HCT116 (cell line): ENCODE measurements at regions not wholly inside any gene's neighbourhood (a gene's known extent, or its start where the extent isn't known, plus 50 kb on each side); places are given as distances from the start of the nearest gene placed in this dataset.

Experiments
- ATAC-seq: fragments of 200-7000 bp; cut with Tn5 transposase; 2 replicates; pipeline ENCODE4 v1.9.1; 2020; ENCODE audit warnings: mild to moderate bottlenecking, moderate library complexity
- BruUV-seq: library from RNA; stranded (reverse); fragments of 400-500 nt; replicated peaks from 2 replicates; lab custom pipeline; 2021; lab: Mats Ljungman, UMichigan
- CTCF ChIA-PET: fragments of 300-600 bp; sonication (Branson Sonifier 250); formaldehyde crosslinking; loops from one replicate; lab custom pipeline; 2021; ENCODE audit warnings: antibody characterized with exemption; lab: Charles Lee
- POLR2A ChIA-PET: fragments of 300-600, 350-600 bp; sonication (Branson Sonifier 250); formaldehyde crosslinking; loops from one replicate; lab custom pipeline; 2021; ENCODE audit warnings: antibody characterized with exemption; lab: Charles Lee
- RAD21 ChIA-PET, 2 experiments: fragments of 300-600 bp; sonication (Branson Sonifier 250); formaldehyde crosslinking; loops; one replicate each; lab custom pipeline; 2023; ENCODE audit warnings: low total read pairs in 2 of 2; ENCODE audit not compliant: uncharacterized antibody in 2 of 2, unreplicated experiment in 2 of 2, low non-redundant PET in 1 of 2; lab: Charles Lee
- DNase-seq: peaks from one replicate; pipeline ENCODE4 v3.0.0-alpha.2; 2010; ENCODE audit warnings: low read depth, low spot score
- H2AFZ ChIP-seq: fragments of 200-600 bp; shearing (Covaris generic), sonication (generic); 2 replicates; pipeline ENCODE4 v1.6.1; 2017; ENCODE audit warnings: low read depth, mixed run types, mixed read lengths, antibody characterized with exemption, low read length; ENCODE audit not compliant: poor library complexity, severe bottlenecking
- H3K27ac ChIP-seq: 2 replicates; pipeline ENCODE4 v1.5.1; 2012; ENCODE audit warnings: low read depth, low read length
- H3K27me3 ChIP-seq: fragments of 200-600 bp; sonication (generic); 2 replicates; pipeline ENCODE4 v1.6.1; 2016; ENCODE audit warnings: mixed run types, low read length, mixed read lengths; ENCODE audit not compliant: insufficient read depth
- H3K36me3 ChIP-seq, 2 experiments: fragments of 200-500 bp in 1 of 2; fragments of 200-600 bp in 1 of 2; sonication (Bioruptor generic) in 1 of 2; sonication (generic) in 1 of 2; 2 replicates each; pipeline versions ENCODE4 v1.5.1 to v1.6.1; 2014 to 2016; ENCODE audit warnings: low read length in 2 of 2, inconsistent platforms in 1 of 2, mixed read lengths in 1 of 2, mixed run types in 1 of 2; ENCODE audit not compliant: insufficient read depth in 2 of 2, control insufficient read depth in 1 of 2
- H3K4me1 ChIP-seq, 2 experiments: fragments of 200-600 bp in 1 of 2; sonication (generic) in 1 of 2; 2 replicates each; pipeline versions ENCODE4 v1.5.1 to v1.6.1; 2012 to 2017; ENCODE audit warnings: low read length in 2 of 2, inconsistent platforms in 1 of 2, mild to moderate bottlenecking in 1 of 2, mixed read lengths in 1 of 2, mixed run types in 1 of 2, moderate library complexity in 1 of 2; ENCODE audit not compliant: insufficient read depth in 2 of 2, control insufficient read depth in 1 of 2
- H3K4me2 ChIP-seq: fragments of 200-600 bp; sonication (generic); 2 replicates; pipeline ENCODE4 v1.6.1; 2017; ENCODE audit warnings: mixed run types, low read length, mixed read lengths
- H3K4me3 ChIP-seq, 2 experiments: fragments of 200-600 bp in 1 of 2; sonication (generic) in 1 of 2; replicated peaks in 1 of 2; 2 replicates each; pipeline ENCODE4 v1.5.1; 2011 to 2016; ENCODE audit warnings: low read length in 2 of 2, control low read depth in 1 of 2, low read depth in 1 of 2, mild to moderate bottlenecking in 1 of 2, mixed read lengths in 1 of 2, mixed run types in 1 of 2
- H3K79me2 ChIP-seq: fragments of 200-600 bp; sonication (generic); 2 replicates; pipeline ENCODE4 v1.6.1; 2017; ENCODE audit warnings: mild to moderate bottlenecking, mixed run types, low read length, moderate library complexity, mixed read lengths; ENCODE audit not compliant: insufficient read depth
- H3K9ac ChIP-seq: fragments of 200-600 bp; sonication (generic); 2 replicates; pipeline ENCODE4 v1.6.1; 2016; ENCODE audit warnings: low read length, mixed read lengths
- H3K9me2 ChIP-seq: fragments of 200-600 bp; sonication (generic), shearing (Covaris generic); 2 replicates; pipeline ENCODE4 v1.6.1; 2017; ENCODE audit warnings: mixed run types, mild to moderate bottlenecking, moderate library complexity; ENCODE audit not compliant: insufficient read depth
- H3K9me3 ChIP-seq, 2 experiments: fragments of 200-500 bp in 1 of 2; fragments of 200-600 bp in 1 of 2; sonication (Bioruptor generic) in 1 of 2; sonication (generic) in 1 of 2; 2 replicates each; pipeline ENCODE4 v1.6.1; 2014 to 2017; ENCODE audit warnings: low read length in 2 of 2, mixed read lengths in 2 of 2, inconsistent platforms in 1 of 2, low read depth in 1 of 2, mild to moderate bottlenecking in 1 of 2, mixed run types in 1 of 2, moderate library complexity in 1 of 2; ENCODE audit not compliant: control insufficient read depth in 1 of 2, insufficient read depth in 1 of 2
- H4K20me1 ChIP-seq: fragments of 200-600 bp; sonication (generic), shearing (Covaris generic); 2 replicates; pipeline ENCODE4 v1.6.1; 2017; ENCODE audit warnings: mixed run types, mild to moderate bottlenecking, moderate library complexity; ENCODE audit not compliant: insufficient read depth
- CBX3 ChIP-seq: IDR thresholded peaks from 2 replicates; pipeline ENCODE4 v1.6.1; 2012; ENCODE audit warnings: low read depth
- EGR1 ChIP-seq: IDR thresholded peaks from 2 replicates; pipeline ENCODE4 v1.6.1; 2012; ENCODE audit warnings: low read depth
- EZH2 ChIP-seq: fragments of 200-600 bp; sonication (generic); IDR thresholded peaks from 2 replicates; pipeline ENCODE4 v1.6.1; 2017; ENCODE audit warnings: antibody characterized with exemption, mixed run types
- EZH2phosphoT487 ChIP-seq: fragments of 200-600 bp; IDR thresholded peaks from 2 replicates; pipeline ENCODE4 v1.6.1; 2018; ENCODE audit warnings: antibody characterized with exemption, borderline replicate concordance
- FOSL1 ChIP-seq: IDR thresholded peaks from 2 replicates; pipeline ENCODE4 v1.6.1; 2012; ENCODE audit warnings: low read depth
- JUND ChIP-seq: IDR thresholded peaks from 2 replicates; pipeline ENCODE4 v1.6.1; 2012
- RAD21 ChIP-seq: IDR thresholded peaks from 2 replicates; pipeline ENCODE4 v1.6.1; 2012; ENCODE audit warnings: low read depth, mild to moderate bottlenecking
- SRF ChIP-seq: IDR thresholded peaks from 2 replicates; pipeline ENCODE4 v1.6.1; 2012; ENCODE audit warnings: low read depth
- TCF7L2 ChIP-seq: IDR thresholded peaks from 2 replicates; pipeline ENCODE4 v1.7.0; 2011; ENCODE audit warnings: borderline replicate concordance, inconsistent platforms; ENCODE audit not compliant: insufficient read depth, insufficient read length; ENCODE audit errors: extremely low read depth
- YY1 ChIP-seq: IDR thresholded peaks from 2 replicates; pipeline ENCODE4 v1.6.1; 2011; ENCODE audit warnings: low read length, low read depth, moderate library complexity, mild to moderate bottlenecking; ENCODE audit not compliant: insufficient replicate concordance; ENCODE audit errors: extremely low read depth
- intact Hi-C: fragments of 100-400 bp; cut with micrococcal nuclease; formaldehyde crosslinking; loops from 2 replicates; pipeline ENCODE4 v1.10.0; 2022
- TF ChIP-seq, protein P1 (sequence below), 3 experiments: fragments of 200-600 bp in 1 of 3; sonication (generic) in 1 of 3; IDR thresholded peaks in 2 of 3; conservative IDR thresholded peaks in 1 of 3; 2 replicates each; pipeline ENCODE4 v1.5.1; 2012 to 2017; ENCODE audit warnings: low read depth in 2 of 3, low read length in 2 of 3, antibody characterized with exemption in 1 of 3, borderline replicate concordance in 1 of 3, control low read depth in 1 of 3, mild to moderate bottlenecking in 1 of 3, mixed read lengths in 1 of 3, mixed run types in 1 of 3, moderate library complexity in 1 of 3; ENCODE audit not compliant: insufficient read depth in 1 of 3
- TF ChIP-seq, protein P2 (sequence below): IDR thresholded peaks from 2 replicates; pipeline ENCODE4 v1.6.1; 2011; ENCODE audit warnings: mild to moderate bottlenecking, low read length, moderate library complexity; ENCODE audit not compliant: insufficient replicate concordance; ENCODE audit errors: extremely low read depth
- TF ChIP-seq, protein P3 (sequence below): IDR thresholded peaks from 2 replicates; pipeline ENCODE4 v1.6.1; 2012; ENCODE audit warnings: low read depth

DNA sequence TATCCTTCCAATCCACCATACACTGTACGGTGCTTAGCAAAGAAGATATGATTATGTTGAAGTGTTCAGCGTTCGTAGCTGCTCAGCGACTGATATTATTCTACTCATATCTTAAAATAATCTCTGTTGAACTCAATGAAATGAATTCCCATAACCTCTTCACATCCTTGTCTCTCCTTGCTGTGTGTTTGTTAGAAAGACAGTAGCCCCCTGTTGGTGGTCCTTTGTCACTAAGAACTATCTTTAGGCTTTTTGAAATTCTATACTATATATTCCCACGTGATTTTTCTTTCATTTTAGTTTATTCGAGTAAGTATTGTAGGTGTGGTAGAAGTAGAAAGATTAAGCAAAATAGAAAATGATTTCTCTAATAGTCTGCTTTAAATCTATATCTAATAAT is 762.8 kb upstream of the WWC1 start:
- intact Hi-C loops, result no loop called here
- no peak for ATAC-seq
- no peak for TF ChIP-seq EGR1
- no peak for TF ChIP-seq YY1
- no peak for TF ChIP-seq EZH2phosphoT487
- TF ChIP-seq FOSL1, result no peak
- no peak for TF ChIP-seq TCF7L2
- no peak for TF ChIP-seq JUND
- TF ChIP-seq EZH2, result no peak
- TF ChIP-seq SRF, result no peak
- TF ChIP-seq, protein P1, sequence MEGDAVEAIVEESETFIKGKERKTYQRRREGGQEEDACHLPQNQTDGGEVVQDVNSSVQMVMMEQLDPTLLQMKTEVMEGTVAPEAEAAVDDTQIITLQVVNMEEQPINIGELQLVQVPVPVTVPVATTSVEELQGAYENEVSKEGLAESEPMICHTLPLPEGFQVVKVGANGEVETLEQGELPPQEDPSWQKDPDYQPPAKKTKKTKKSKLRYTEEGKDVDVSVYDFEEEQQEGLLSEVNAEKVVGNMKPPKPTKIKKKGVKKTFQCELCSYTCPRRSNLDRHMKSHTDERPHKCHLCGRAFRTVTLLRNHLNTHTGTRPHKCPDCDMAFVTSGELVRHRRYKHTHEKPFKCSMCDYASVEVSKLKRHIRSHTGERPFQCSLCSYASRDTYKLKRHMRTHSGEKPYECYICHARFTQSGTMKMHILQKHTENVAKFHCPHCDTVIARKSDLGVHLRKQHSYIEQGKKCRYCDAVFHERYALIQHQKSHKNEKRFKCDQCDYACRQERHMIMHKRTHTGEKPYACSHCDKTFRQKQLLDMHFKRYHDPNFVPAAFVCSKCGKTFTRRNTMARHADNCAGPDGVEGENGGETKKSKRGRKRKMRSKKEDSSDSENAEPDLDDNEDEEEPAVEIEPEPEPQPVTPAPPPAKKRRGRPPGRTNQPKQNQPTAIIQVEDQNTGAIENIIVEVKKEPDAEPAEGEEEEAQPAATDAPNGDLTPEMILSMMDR (IDR thresholded peaks at IDR 0.05 in 2 of 3, conservative IDR thresholded peaks at IDR 0.05 in 1 of 3; ENCODE audit: borderline replicate concordance in 1 of 3, insufficient read depth in 1 of 3, low read depth in 2 of 3, low read length in 2 of 3), result no peak
- no peak for TF ChIP-seq RAD21
- TF ChIP-seq, protein P2, sequence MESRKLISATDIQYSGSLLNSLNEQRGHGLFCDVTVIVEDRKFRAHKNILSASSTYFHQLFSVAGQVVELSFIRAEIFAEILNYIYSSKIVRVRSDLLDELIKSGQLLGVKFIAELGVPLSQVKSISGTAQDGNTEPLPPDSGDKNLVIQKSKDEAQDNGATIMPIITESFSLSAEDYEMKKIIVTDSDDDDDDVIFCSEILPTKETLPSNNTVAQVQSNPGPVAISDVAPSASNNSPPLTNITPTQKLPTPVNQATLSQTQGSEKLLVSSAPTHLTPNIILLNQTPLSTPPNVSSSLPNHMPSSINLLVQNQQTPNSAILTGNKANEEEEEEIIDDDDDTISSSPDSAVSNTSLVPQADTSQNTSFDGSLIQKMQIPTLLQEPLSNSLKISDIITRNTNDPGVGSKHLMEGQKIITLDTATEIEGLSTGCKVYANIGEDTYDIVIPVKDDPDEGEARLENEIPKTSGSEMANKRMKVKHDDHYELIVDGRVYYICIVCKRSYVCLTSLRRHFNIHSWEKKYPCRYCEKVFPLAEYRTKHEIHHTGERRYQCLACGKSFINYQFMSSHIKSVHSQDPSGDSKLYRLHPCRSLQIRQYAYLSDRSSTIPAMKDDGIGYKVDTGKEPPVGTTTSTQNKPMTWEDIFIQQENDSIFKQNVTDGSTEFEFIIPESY, result no peak
- no peak for TF ChIP-seq CBX3
- TF ChIP-seq, protein P3, sequence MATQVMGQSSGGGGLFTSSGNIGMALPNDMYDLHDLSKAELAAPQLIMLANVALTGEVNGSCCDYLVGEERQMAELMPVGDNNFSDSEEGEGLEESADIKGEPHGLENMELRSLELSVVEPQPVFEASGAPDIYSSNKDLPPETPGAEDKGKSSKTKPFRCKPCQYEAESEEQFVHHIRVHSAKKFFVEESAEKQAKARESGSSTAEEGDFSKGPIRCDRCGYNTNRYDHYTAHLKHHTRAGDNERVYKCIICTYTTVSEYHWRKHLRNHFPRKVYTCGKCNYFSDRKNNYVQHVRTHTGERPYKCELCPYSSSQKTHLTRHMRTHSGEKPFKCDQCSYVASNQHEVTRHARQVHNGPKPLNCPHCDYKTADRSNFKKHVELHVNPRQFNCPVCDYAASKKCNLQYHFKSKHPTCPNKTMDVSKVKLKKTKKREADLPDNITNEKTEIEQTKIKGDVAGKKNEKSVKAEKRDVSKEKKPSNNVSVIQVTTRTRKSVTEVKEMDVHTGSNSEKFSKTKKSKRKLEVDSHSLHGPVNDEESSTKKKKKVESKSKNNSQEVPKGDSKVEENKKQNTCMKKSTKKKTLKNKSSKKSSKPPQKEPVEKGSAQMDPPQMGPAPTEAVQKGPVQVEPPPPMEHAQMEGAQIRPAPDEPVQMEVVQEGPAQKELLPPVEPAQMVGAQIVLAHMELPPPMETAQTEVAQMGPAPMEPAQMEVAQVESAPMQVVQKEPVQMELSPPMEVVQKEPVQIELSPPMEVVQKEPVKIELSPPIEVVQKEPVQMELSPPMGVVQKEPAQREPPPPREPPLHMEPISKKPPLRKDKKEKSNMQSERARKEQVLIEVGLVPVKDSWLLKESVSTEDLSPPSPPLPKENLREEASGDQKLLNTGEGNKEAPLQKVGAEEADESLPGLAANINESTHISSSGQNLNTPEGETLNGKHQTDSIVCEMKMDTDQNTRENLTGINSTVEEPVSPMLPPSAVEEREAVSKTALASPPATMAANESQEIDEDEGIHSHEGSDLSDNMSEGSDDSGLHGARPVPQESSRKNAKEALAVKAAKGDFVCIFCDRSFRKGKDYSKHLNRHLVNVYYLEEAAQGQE, result no peak
- TF ChIP-seq, all 23 proteins: peak for 0
- H3K36me3 ChIP-seq, result no peaks in the 10 kb centered on the region
- H3K9me2 ChIP-seq, result no peaks in the 10 kb centered on the region
- CTCF ChIA-PET, result no interaction called here
- RAD21 ChIA-PET, result no interaction called here
- no peak overlapping the region for H3K27ac ChIP-seq
- no peaks in the 10 kb centered on the region for H3K9me3 ChIP-seq
- DNase-seq, result no peak
- H3K4me1 ChIP-seq, result no peaks in the 10 kb centered on the region
- no peak overlapping the region for H3K4me3 ChIP-seq
- no peak overlapping the region for H3K9ac ChIP-seq
- POLR2A ChIA-PET, result no interaction called here
- no peaks in the 10 kb centered on the region for H3K27me3 ChIP-seq
- no peaks in the 10 kb centered on the region for H4K20me1 ChIP-seq
- H2AFZ ChIP-seq, result no peak overlapping the region
- no peaks in the 10 kb centered on the region for H3K79me2 ChIP-seq
- no peak overlapping the region for H3K4me2 ChIP-seq
- BruUV-seq, result no TSS peak
